ENCODE measurements at regions not wholly inside any gene's neighbourhood (a gene's known extent, or its start where the extent isn't known, plus 50 kb on each side); places are given as distances from the start of the nearest gene placed in this dataset.

DNA sequence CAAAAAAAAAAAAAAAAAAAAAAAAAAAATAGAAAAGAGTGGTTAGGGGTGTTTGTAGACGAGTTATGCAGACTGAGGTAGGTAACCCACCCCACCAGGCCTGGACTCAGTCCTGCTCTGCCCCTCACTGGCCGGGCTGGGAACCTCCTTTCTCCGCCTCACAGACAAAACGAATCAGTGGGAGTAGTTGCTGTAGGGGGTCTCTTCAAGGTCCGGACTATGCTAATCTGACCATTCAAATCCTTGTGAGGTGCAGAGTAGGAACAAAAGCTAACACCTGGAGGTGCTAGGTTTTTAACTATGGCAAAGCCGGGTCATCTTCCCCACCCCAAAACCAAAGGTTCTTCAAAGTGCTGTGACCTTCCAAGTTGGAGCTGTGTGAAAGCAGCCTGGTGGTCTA, 223.7 kb downstream of the SLC4A3 start:
- TF ChIP-seq, protein P1, sequence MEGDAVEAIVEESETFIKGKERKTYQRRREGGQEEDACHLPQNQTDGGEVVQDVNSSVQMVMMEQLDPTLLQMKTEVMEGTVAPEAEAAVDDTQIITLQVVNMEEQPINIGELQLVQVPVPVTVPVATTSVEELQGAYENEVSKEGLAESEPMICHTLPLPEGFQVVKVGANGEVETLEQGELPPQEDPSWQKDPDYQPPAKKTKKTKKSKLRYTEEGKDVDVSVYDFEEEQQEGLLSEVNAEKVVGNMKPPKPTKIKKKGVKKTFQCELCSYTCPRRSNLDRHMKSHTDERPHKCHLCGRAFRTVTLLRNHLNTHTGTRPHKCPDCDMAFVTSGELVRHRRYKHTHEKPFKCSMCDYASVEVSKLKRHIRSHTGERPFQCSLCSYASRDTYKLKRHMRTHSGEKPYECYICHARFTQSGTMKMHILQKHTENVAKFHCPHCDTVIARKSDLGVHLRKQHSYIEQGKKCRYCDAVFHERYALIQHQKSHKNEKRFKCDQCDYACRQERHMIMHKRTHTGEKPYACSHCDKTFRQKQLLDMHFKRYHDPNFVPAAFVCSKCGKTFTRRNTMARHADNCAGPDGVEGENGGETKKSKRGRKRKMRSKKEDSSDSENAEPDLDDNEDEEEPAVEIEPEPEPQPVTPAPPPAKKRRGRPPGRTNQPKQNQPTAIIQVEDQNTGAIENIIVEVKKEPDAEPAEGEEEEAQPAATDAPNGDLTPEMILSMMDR (IDR thresholded peaks at IDR 0.05), result no peak
- TF ChIP-seq POLR2A (IDR thresholded peaks at IDR 0.05), result no peak
- no peak for TF ChIP-seq POLR2AphosphoS5 (IDR thresholded peaks at IDR 0.05)
- no peak for TF ChIP-seq EP300 (IDR thresholded peaks at IDR 0.05)
